HS-27A (cell line): ENCODE measurements at regions not wholly inside any gene's neighbourhood (a gene's known extent, or its start where the extent isn't known, plus 50 kb on each side); places are given as distances from the start of the nearest gene placed in this dataset.

Experiments used
- DNase-seq: peaks from one replicate; pipeline ENCODE4 v3.0.0-alpha.2; 2012; ENCODE audit warnings: low read depth, missing footprints

DNA sequence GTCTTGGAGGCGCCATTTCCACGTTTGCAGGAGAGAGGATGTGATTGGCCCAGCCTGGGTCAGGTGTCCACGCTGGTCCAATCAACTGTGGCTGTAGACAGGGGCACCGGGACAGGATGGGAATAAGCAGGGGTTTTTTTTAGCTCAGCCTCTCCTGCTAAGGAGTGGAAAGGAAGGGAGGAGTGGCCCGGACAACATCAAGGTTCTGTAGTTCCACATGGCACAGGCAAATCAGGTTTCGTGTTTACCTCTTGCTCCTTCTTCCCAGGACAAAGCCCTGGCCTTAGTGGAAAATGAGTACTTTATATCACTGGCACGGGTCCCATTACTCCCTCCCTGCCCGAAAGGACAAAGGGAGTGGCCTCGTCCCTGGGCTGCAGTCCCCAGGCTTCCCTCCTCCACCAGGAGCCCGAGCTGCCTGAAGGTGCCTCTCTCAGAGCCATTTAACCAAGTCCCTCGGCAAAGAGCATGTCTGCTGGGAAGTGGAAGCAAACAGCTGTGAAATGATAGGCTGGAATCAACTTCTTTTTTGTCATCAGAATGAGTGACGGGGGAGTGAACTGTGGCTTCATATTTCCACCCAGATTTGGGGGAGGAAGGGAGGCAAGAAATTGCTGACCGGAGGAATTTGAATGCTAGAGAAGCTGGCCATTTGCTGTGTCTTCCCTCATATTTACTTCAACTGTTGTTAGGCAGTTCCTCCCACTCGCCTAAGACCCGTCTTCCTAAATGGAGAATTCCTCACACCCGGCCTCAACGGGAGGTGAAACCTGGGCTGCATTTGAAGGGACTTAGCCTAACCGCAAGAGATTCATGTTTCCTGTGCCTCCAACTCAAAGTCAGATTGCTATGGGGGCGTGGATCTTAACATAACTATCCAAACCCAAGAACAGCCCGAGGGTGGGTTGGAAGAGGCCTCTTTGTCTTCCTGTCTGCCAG, 84.9 kb upstream of the SLC44A3 start:
- no peak for DNase-seq

DNA sequence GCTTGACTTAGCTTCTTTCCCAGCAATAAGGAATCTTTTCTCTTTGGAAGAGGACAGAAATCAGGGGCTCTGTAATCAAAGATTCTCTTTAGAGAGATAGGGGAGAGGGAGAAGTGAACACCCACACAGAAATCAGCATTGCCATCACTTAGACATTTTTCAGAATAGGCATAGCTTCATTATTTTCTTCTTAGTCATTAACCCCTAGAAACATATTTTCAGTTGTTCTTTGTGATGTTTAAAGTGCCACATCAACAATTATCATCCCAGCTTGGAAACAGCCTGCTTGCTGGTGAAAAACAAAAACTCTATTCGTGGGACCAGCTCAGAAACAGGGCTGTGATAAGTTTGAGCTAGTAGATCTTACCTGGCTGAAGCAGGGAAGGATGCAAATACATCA, 88.3 kb upstream of the SLC44A3 start:
- no peak for DNase-seq

DNA sequence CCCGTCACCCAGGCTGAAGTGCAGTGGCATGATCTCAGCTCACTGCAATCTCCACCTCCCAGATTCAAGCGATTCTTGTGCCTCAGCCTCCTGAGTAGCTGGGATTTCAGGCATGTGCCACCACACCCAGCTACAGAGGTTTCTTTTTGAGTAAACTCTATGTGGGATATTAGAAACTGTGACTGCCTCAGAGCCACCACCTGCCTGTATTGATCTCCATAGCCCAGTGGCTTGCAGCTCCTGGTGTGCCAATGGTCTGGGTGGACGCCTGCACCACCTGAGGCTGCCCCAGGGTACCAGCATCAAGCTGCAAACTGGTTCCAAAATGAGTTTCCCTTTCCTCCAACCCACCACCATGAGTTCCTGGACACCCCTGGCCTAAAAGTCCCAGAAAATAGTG, 89.7 kb upstream of the SLC44A3 start:
- no peak for DNase-seq

DNA sequence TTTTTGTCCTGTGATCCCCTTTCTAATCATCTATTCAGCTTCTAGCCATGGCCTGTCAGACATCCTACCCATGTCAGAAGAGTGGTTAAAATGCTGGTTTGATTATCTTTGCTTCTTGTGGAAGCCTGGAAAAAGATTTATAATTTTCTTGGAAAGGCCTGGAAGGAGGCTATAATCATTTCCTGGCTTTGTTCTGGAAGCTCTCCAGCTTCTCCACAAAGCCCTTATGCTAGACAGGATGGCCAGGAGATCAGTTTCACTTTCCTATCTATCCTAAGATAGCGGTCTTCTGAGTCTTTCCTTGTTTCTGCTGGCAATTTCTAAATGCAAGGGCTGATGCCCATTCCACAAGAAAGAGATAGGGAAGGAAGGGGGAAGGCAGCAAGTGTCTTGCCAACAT, 90.9 kb upstream of the SLC44A3 start:
- no peak for DNase-seq

DNA sequence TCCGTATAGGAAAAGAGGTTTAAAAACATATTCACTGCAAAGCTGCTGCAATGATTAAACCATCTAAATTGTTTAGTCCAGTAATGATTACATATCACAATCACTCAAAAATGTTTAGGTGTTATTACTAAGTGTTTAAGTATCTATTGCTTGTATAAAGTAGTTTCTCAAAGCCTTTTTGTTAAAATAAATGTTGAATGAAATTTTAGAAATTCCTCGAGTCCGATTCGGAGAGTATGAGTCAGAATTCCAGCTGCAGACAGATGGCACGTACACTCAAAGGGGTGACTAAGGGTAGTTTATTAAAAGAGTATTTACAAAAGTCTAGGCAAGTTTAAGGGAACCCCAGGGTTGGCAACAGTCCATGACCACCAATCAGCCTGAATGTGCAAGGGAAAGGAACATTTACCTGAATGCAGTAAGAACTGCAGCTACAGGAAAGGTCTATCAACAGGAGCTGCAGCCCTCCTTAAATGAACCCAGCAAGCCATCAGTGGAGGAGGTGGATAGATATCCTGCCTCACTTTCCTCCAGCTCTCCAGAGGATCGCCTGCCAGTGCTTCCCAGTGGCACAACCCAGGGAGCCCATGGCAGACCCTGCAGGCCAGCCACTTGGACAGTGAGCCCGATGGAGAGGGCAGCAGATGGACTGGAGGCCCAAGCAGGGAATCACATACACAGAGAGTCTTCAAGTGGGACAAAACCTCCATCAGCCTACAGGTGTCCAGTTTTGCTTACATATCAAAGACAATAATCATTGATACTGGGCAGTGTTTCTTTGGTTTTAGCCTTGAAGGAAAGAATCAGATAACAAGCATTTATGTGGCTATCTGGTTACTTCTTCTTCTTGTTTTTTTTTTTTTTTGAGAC, 92.1 kb upstream of the SLC44A3 start:
- DNase-seq = peak; percentile 98

DNA sequence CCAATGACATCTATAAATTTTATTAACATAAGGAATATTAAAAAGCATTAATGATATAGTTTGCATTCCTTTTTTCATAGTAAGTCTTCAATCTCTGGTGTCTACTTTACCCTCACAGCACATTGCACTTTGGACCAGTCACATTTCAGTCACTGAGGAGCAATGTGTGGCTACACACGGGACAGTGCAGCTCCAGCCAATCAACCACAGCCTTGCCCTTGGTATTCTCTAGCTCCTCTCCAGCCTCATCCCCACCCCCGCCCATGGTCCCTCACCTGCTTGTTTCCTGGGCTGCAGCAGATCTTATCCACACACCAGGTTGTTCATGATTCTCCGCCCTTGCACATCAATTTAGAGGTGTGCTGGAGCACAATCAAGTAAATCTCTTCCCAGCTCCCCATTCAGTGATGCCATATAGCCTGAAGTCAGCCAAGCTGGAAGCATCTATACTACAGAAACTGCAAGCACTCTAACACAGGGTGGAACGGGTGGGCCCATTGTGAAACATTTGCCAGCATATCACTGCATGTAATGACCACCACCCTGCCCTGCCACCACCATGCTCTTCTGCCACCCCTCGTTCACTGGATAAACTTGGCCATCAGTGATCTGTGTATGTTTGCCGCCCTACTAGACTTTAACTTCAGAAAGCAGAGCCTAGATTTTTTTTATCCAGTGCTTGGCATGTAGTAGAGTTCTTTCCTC, 93.0 kb upstream of the SLC44A3 start:
- DNase-seq = no peak

DNA sequence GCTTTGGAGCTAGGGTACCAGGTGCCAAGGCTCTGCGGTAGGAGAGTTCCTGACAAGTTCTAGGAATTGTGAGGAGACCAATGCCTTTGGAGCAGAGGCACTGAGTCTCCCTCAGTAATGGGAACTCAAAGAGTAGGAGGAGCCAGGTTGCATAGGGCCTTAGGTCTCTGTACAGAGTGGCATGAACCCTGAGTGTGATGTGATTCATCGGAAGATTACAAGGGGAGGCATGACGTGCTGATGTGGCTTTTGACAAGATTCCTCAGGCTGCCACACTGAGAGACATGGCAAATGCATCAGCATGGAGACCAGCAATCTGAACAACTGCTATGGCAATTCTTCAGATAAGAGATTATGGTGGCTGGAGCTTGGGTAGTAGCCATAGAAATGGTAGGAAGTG, 94.6 kb upstream of the SLC44A3 start:
- DNase-seq = peak; percentile 86

DNA sequence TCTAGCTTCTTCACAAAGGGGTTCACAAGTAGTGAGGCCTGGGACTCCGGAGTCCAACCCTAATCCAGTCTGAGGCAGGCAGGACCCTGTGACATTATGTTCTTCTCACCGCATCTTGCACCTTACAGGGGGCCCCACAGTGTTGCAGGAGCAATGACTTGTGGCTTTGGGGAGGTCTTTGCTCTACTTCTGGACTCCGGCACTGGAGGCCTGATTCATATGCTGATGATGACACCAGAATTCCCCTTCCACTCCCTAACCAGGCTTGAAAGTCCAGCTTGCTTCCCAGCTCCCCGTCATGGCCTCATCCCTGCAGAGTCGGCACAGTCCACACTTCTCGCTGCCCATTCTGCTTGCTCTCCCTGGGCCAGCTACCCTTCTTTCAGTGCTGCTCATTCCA, 96.3 kb upstream of the SLC44A3 start:
- no peak for DNase-seq

DNA sequence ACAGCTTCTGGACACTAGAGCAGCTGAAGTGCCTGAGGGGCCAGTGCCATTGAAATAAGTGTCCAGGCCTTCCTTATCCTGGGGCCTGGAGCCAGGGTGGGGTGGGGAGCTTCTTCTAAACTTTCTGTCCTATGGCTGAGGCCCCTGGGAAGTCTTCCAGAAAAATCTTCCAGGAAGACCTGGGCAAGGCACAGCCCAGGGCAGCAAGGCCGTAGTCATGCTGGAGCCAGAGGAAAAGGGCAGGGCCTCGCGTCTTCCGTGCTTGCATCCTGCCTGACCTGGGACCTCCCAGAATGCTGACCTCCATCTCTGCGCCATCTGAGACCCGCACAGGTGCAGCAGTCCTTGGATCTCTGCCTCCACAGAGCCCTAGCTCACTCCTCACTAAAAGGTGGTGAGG, 96.7 kb upstream of the SLC44A3 start:
- no peak for DNase-seq

DNA sequence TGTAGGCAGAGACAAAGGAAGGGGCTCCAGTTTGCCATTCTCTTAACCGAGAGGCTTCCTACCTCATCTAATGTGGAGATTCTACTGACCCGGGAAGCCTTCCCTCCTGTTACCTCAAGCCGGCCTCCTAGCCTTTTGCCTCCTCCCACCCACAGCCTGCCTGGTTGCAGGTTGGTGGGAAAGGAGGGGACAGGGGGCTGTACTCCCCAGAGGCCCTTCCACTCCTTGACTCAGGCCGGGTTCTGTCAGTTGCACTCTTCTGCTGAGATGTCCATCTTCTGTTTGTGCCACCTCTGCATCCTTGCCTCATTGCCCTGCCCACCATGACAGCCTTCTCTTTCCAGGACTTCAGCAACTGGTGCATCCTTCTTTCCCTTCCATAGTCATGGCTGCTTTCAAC, 98.0 kb upstream of the SLC44A3 start:
- DNase-seq = no peak

DNA sequence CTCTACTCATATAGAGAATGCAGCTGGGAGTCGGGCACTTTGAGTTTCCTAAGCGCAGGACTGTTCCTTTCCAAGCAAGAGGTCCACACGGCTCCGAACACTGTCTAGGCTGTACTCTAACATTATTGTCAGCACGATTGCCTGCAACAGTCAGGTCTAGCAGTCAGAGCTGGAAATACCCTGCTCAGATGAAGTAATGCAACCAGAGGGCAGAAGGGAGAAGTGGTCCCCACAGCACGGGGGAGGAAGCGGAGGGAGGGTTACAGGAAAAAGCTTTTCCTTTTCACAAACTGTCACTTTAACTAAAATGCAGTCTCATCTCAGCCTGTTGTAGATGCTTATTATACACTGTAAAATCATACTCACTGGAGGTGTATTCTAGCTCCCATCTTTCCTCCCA, 98.9 kb upstream of the SLC44A3 start:
- DNase-seq = no peak

DNA sequence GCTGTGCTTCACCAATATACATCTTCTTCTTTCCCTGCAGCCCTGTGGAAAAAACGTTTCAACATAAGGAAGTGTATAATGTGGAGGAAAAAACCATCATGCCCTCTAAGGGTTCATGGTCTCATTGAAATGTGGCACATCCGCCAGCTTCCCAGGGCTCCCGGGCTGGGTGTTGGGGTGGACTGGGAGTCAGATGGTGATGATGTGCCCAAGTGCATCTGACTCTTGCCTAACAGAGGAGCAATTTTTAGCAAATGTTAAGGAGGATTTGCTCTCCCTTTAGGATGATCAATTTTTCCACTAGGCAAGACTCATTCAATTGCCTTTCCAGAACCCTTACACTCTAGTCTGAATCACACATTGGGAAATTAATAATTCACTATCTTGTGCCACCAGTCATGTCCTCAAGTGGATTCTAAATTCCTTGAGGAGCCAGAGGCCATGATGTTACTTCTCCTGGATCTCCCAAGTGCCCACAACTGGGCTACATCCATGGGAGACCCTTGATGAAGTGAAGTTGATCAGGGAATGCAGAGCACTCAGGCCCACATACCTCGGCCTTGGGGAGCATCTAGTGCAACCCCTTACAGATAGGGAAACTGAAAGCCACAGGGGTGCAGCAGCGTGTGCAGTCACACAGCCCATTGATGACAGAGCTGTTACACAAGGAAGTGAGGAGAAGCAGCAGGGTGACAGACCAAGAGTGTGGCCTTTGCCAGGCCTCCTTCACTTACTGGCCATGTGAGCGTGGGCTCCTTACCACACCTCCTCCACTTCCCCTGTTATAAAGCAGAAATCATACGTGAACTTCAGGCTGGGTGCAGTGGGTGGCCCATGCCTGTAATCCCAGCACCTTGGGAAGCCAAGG, 100.0 kb upstream of the SLC44A3 start:
- DNase-seq = no peak

DNA sequence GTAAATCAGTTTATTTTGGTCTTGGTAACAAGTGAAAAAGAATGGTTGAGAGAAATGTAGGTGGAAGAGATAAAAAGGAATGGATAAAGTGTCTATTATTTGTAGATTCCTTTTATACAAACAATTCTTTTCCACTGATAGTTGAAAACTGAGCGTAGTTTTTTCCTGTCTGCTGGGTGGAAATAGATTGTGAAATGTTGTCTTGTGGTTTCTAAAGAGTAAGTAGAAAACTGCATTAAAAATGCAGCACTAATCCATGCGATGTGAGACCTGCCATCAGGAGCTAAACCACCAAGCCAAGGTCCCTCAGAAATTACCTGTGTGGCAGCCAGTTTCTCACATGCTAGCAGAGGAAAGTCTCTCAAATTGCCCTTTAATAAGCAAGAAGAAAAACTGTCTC, 103.2 kb upstream of the SLC44A3 start:
- no peak for DNase-seq

DNA sequence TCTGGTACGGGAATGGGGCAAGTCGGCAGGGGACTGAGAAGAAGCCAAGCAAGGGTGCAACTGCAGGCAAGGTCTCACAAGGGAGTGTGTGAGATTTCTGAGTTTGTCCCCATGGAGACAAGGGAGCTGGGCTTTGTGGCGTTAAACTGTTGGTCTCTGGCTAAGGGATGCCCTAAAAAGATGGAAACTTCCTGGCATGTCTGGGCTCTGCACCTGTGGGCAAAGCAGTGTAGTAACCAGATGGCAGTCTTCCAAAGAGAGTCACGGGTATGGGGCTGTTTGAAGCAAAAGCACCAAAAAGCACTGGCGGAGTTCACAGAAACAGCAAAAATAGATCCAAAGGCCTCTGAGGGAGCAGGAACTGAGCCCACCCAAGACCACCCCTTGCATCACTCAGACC, 104.8 kb upstream of the SLC44A3 start:
- DNase-seq = no peak

DNA sequence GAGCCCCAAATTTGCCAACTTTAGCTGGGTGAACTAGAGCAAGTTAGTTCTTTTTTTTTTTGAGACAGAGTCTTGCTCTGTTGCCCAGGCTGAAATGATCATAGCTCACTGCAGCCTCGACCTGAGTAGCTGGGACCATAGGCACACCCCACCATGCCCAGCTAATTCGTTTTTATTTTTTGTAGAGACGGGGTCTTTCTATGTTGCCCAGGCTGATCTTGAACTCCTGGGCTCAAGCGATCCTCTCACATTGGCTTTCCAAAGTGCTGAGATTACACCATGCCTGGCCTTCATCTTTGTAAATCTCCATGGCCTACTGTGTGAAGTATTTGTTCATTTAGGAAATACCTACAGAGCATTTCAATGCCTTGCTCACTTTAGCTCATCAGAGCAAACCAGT, 105.6 kb upstream of the SLC44A3 start:
- DNase-seq = no peak

DNA sequence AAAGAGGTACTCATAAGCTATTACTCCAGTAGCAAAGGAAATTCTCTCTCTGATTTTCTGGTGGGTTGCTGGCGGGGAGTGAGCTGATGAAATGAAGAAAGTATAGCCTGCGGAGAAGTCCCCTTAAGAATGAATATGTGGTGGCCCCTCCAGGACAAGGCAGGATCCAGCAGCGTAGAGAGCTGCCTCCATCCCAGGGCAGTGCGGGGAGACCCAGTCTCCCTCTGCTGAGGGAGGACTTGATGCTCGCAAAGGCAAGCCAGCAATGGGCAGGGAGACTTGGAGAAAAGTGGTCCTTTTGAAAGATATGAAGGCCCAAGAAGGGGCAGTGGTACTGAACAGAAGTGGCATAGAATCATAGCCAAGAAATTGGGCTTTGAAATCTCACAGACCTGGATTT, 106.0 kb upstream of the SLC44A3 start:
- no peak for DNase-seq

DNA sequence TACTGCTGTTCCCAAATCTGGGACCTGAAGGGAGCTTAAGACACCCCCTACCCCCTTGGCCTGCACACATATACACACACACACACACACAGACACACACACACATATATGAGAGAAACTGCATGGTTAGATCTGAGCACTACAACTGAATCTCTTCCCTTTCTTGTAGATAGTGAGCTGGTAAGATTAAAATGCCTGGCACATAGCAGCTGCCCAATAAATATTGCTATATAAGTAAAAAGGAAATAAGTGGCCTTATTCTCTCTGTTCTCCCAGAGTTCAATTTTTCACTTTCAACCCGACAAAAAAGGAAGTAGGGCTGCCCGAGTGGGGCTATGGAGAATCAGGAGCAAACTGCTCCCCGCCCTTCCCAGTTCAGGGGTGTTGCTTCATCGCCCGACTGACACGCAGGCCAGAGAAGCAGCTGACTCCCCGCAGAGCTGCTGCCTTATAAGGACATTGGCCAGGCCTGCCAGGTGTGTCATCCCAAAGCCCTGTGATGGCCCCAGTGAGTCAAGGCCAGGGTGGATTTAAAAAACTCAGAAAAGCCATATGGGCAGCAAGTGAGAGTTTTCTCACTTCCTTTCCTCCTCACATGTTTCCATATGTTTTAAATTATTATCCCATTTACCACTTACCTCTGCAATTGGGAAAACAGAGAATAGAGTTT, 106.5 kb upstream of the SLC44A3 start:
- peak; percentile 95 for DNase-seq

DNA sequence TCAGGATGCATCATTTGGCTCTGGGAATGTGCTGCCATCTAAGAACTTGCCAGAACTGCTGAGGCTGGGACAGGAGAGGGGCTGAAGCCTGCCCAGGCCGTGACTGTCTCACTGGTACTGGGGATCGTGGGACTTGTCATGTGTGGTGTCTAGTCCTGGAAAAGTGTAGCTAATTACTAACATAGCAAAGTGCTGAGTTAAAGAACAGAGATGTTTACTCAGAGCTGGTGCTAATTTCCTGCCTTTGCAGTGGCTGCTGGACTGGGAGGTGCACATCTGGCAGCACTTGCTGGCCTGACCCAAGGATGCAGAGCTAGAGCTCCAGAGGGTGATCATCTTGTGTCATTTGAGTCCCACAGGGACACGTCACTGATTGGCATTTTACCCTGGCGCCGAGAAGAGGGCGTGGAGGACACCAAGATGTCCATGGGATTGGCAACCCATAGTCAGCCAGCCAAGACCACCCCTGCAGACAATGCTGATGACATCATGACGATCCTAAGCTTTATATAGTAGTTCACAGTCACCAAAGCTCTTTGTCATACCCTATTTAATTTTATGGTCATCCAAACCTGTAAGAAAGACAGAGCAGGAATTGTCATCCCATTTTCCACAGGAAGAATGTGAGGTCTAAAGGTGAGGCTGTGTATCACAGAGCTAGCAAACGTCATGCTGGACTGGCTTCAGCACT, 110.1 kb upstream of the SLC44A3 start:
- no peak for DNase-seq

DNA sequence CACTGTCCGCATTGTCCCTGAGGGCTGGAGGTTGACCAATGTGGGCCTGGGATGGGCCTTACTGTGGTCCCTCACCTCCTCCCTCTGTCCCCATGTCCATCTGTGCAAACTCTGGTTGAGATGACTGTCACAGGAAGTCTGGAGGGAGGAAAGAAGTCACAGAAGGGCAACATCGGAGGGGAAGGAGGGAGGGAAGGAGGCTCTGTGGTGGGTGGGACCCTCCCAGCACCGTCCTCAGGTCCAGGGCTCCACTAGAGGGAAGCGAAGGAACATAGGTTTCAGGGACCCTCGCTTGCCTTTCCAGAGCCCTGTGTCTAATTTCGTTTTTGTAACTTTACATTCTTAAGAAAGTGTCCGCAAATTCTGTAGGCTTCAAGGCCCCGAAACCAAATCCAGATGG, 111.3 kb upstream of the SLC44A3 start:
- DNase-seq = no peak

DNA sequence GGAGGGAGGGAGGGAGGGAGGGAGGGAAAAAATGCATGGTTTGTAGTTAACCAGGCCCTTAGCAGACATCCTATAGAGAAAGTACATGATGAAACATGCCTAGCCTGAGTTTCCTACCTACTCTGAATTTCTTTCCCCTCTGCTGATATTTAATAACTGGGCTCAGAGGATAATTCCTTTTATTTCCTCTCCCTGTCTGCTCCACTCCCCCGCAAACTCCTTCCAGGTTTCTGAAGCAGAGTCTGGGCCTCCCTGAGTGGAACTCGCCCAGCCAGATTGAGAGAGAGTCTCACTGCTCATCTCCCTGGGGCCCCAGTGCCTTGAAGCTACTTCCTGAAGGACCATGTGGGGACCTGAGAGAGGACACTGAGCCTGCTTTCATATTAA, 111.9 kb upstream of the SLC44A3 start:
- no peak for DNase-seq
